SU-DHL-6 (cell line): ENCODE measurements at regions not wholly inside any gene's neighbourhood (a gene's known extent, or its start where the extent isn't known, plus 50 kb on each side); places are given as distances from the start of the nearest gene placed in this dataset.

ENCODE experiments used
- CTCF ChIP-seq: fragments of 200-600 bp; sonication (generic); IDR thresholded peaks from one replicate; pipeline ENCODE4 v1.5.1; 2017; ENCODE audit warnings: antibody characterized with exemption, mild to moderate bottlenecking, low read length, moderate library complexity; ENCODE audit not compliant: insufficient read depth, poor library complexity, severe bottlenecking
- EZH2phosphoT487 ChIP-seq: fragments of 200-600 bp; sonication (generic), shearing (Covaris generic); conservative IDR thresholded peaks from 2 replicates; pipeline ENCODE4 v1.6.1; 2018; ENCODE audit warnings: mild to moderate bottlenecking, antibody characterized with exemption, low read length, moderate library complexity, mixed read lengths

- no peak for TF ChIP-seq EZH2phosphoT487
- no peak for TF ChIP-seq CTCF
Observed at GRCh38 chr12:107888789-107889188, 114.3 kb downstream of the ASCL4 start.
